ENCODE measurements at regions not wholly inside any gene's neighbourhood (a gene's known extent, or its start where the extent isn't known, plus 50 kb on each side); places are given as distances from the start of the nearest gene placed in this dataset.

GRCh38 chr5:89996335-89996734 lies 413.2 kb downstream of the CETN3 start:
- TF ChIP-seq, protein P1, sequence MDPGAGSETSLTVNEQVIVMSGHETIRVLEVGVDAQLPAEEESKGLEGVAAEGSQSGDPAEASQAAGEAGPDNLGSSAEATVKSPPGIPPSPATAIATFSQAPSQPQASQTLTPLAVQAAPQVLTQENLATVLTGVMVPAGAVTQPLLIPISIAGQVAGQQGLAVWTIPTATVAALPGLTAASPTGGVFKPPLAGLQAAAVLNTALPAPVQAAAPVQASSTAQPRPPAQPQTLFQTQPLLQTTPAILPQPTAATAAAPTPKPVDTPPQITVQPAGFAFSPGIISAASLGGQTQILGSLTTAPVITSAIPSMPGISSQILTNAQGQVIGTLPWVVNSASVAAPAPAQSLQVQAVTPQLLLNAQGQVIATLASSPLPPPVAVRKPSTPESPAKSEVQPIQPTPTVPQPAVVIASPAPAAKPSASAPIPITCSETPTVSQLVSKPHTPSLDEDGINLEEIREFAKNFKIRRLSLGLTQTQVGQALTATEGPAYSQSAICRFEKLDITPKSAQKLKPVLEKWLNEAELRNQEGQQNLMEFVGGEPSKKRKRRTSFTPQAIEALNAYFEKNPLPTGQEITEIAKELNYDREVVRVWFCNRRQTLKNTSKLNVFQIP (CRISPR knock-in tag; IDR thresholded peaks at IDR 0.05; ENCODE audit: borderline replicate concordance, low read depth), result no peak
- no peak for TF ChIP-seq GLIS3 (CRISPR knock-in tag; IDR thresholded peaks at IDR 0.05)
- no peak for TF ChIP-seq PPARA (CRISPR knock-in tag; IDR thresholded peaks at IDR 0.05; ENCODE audit: borderline replicate concordance)
- TF ChIP-seq ZNF70 (CRISPR knock-in tag; IDR thresholded peaks at IDR 0.05), result no peak
- TF ChIP-seq ZNF8 (CRISPR knock-in tag; IDR thresholded peaks at IDR 0.05), result no peak
- TF ChIP-seq, protein P2, sequence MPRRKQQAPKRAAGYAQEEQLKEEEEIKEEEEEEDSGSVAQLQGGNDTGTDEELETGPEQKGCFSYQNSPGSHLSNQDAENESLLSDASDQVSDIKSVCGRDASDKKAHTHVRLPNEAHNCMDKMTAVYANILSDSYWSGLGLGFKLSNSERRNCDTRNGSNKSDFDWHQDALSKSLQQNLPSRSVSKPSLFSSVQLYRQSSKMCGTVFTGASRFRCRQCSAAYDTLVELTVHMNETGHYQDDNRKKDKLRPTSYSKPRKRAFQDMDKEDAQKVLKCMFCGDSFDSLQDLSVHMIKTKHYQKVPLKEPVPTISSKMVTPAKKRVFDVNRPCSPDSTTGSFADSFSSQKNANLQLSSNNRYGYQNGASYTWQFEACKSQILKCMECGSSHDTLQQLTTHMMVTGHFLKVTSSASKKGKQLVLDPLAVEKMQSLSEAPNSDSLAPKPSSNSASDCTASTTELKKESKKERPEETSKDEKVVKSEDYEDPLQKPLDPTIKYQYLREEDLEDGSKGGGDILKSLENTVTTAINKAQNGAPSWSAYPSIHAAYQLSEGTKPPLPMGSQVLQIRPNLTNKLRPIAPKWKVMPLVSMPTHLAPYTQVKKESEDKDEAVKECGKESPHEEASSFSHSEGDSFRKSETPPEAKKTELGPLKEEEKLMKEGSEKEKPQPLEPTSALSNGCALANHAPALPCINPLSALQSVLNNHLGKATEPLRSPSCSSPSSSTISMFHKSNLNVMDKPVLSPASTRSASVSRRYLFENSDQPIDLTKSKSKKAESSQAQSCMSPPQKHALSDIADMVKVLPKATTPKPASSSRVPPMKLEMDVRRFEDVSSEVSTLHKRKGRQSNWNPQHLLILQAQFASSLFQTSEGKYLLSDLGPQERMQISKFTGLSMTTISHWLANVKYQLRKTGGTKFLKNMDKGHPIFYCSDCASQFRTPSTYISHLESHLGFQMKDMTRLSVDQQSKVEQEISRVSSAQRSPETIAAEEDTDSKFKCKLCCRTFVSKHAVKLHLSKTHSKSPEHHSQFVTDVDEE (CRISPR knock-in tag; IDR thresholded peaks at IDR 0.05), result no peak
- no peak for TF ChIP-seq ISL1 (CRISPR knock-in tag; IDR thresholded peaks at IDR 0.05)
- TF ChIP-seq TOX (CRISPR knock-in tag; IDR thresholded peaks at IDR 0.05; ENCODE audit: borderline replicate concordance), result no peak
- TF ChIP-seq ZC3H10 (CRISPR knock-in tag; IDR thresholded peaks at IDR 0.05), result no peak
- TF ChIP-seq, protein P3, sequence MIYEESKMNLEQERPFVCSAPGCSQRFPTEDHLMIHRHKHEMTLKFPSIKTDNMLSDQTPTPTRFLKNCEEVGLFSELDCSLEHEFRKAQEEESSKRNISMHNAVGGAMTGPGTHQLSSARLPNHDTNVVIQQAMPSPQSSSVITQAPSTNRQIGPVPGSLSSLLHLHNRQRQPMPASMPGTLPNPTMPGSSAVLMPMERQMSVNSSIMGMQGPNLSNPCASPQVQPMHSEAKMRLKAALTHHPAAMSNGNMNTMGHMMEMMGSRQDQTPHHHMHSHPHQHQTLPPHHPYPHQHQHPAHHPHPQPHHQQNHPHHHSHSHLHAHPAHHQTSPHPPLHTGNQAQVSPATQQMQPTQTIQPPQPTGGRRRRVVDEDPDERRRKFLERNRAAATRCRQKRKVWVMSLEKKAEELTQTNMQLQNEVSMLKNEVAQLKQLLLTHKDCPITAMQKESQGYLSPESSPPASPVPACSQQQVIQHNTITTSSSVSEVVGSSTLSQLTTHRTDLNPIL (CRISPR knock-in tag; IDR thresholded peaks at IDR 0.05; ENCODE audit: low read depth), result no peak
- TF ChIP-seq RARB (CRISPR knock-in tag; IDR thresholded peaks at IDR 0.05), result no peak
- no peak for TF ChIP-seq BACH2 (CRISPR knock-in tag; IDR thresholded peaks at IDR 0.05; ENCODE audit: borderline replicate concordance)
- TF ChIP-seq ZNF565 (CRISPR knock-in tag; conservative IDR thresholded peaks at IDR 0.05; ENCODE audit: low read depth), result no peak
- no peak for ATAC-seq

DNA sequence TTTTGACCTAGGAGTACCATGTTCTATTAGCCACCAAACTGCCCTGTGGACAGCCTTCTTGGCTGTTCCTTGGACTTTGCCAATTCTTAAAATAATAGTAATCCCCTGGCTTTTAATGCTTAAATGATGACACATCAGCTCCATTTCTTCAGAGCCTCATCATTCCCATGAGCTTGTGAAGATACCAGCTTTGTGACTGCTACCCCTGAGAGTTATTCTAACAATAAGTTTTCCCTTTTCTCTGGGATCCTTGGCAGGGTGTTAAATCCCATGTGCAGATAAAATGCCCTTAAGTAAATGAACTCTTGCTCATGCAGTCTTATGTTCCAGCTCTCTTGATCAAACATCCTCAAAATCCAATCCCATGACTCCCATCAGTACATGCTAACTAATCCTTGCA lies 415.3 kb downstream of the CETN3 start:
- TF ChIP-seq ZFP30 (CRISPR knock-in tag; IDR thresholded peaks at IDR 0.05) (no peak), PPARA (CRISPR knock-in tag; IDR thresholded peaks at IDR 0.05; ENCODE audit: borderline replicate concordance) (no peak), SNAI2 (CRISPR knock-in tag; IDR thresholded peaks at IDR 0.05) (no peak), ARNTL (CRISPR knock-in tag; IDR thresholded peaks at IDR 0.05; ENCODE audit: borderline replicate concordance, low read depth) (no peak), PATZ1 (CRISPR knock-in tag; IDR thresholded peaks at IDR 0.05; ENCODE audit: borderline replicate concordance) (no peak), ZNF70 (CRISPR knock-in tag; IDR thresholded peaks at IDR 0.05) (no peak), ZC3H10 (CRISPR knock-in tag; IDR thresholded peaks at IDR 0.05) (no peak), TCF4 (CRISPR knock-in tag; IDR thresholded peaks at IDR 0.05; ENCODE audit: borderline replicate concordance) (no peak), ZFP3 (CRISPR knock-in tag; IDR thresholded peaks at IDR 0.05) (no peak), RARB (CRISPR knock-in tag; IDR thresholded peaks at IDR 0.05) (no peak)
- TF ChIP-seq, protein P1 (CRISPR knock-in tag; IDR thresholded peaks at IDR 0.05; ENCODE audit: borderline replicate concordance, low read depth), result no peak
- TF ChIP-seq, protein P3 (CRISPR knock-in tag; IDR thresholded peaks at IDR 0.05; ENCODE audit: low read depth), result no peak
- TF ChIP-seq, protein P4, sequence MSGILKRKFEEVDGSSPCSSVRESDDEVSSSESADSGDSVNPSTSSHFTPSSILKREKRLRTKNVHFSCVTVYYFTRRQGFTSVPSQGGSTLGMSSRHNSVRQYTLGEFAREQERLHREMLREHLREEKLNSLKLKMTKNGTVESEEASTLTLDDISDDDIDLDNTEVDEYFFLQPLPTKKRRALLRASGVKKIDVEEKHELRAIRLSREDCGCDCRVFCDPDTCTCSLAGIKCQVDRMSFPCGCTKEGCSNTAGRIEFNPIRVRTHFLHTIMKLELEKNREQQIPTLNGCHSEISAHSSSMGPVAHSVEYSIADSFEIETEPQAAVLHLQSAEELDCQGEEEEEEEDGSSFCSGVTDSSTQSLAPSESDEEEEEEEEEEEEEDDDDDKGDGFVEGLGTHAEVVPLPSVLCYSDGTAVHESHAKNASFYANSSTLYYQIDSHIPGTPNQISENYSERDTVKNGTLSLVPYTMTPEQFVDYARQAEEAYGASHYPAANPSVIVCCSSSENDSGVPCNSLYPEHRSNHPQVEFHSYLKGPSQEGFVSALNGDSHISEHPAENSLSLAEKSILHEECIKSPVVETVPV (CRISPR knock-in tag; IDR thresholded peaks at IDR 0.05), result no peak
- TF ChIP-seq, protein P2 (CRISPR knock-in tag; IDR thresholded peaks at IDR 0.05), result no peak
- ATAC-seq, result no peak
